B cell (primary cell): ENCODE measurements at regions not wholly inside any gene's neighbourhood (a gene's known extent, or its start where the extent isn't known, plus 50 kb on each side); places are given as distances from the start of the nearest gene placed in this dataset.

Experiments
- ATAC-seq: fragments of 200-7000 bp; cut with Tn5 transposase; one replicate; pipeline ENCODE4 v1.10.0; 2021; ENCODE audit warnings: low read depth, mild to moderate bottlenecking, moderate number of reproducible peaks, moderate library complexity
- CTCF ChIA-PET: fragments of 350-600 bp; sonication (Branson Sonifier 250); formaldehyde crosslinking; loops from one replicate; lab custom pipeline; 2021; ENCODE audit warnings: antibody characterized with exemption, inconsistent platforms; lab: Charles Lee
- POLR2A ChIA-PET: fragments of 350-600 bp; sonication (Branson Sonifier 250); formaldehyde crosslinking; loops from one replicate; lab custom pipeline; 2021; ENCODE audit warnings: antibody characterized with exemption; lab: Charles Lee
- DNase-seq: peaks from one replicate; pipeline ENCODE4 v3.0.0; 2013
- H2AFZ ChIP-seq: 2 replicates; pipeline ENCODE4 v1.6.1; 2012; ENCODE audit warnings: mild to moderate bottlenecking, low read depth, low read length; ENCODE audit not compliant: insufficient read depth, poor library complexity, severe bottlenecking
- H3K27ac ChIP-seq, 2 donors: 1 replicate in 1 of 2; 2 replicates in 1 of 2; pipeline ENCODE4 v1.5.1; 2012 to 2013; ENCODE audit warnings: low read length in 2 of 2, mild to moderate bottlenecking in 2 of 2, moderate library complexity in 1 of 2
- H3K27me3 ChIP-seq, 4 experiments: fragments of 200-600 bp in 1 of 4; sonication (generic) in 1 of 4; replicated peaks in 1 of 4; 1 replicate in 2 of 4; 2 replicates in 2 of 4; pipeline versions ENCODE4 v1.6.1 to v1.7.0; 2013 to 2016; ENCODE audit warnings: low read length in 3 of 4, mild to moderate bottlenecking in 2 of 4, mixed read lengths in 1 of 4, moderate library complexity in 1 of 4; ENCODE audit not compliant: insufficient read depth in 4 of 4, control insufficient read depth in 3 of 4; ENCODE audit errors: control extremely low read depth in 1 of 4
- H3K36me3 ChIP-seq, 2 experiments: replicated peaks in 1 of 2; 1 replicate in 1 of 2; 2 replicates in 1 of 2; pipeline versions ENCODE4 v1.6.1 to v1.7.1; 2013; ENCODE audit warnings: low read length in 1 of 2; ENCODE audit not compliant: insufficient read depth in 2 of 2, control insufficient read depth in 1 of 2; ENCODE audit errors: control extremely low read depth in 1 of 2, extremely low read depth in 1 of 2
- H3K4me1 ChIP-seq, 2 donors: fragments of 200-600 bp in 1 of 2; sonication (generic) in 1 of 2; 1 replicate in 1 of 2; 2 replicates in 1 of 2; pipeline versions ENCODE4 v1.5.1 to v1.6.1; 2013 to 2017; ENCODE audit warnings: low read length in 2 of 2; ENCODE audit not compliant: control insufficient read depth in 2 of 2, insufficient read depth in 2 of 2
- H3K4me2 ChIP-seq: replicated peaks from 2 replicates; pipeline ENCODE3; 2012; ENCODE audit warnings: mild to moderate bottlenecking, low read depth, low read length; ENCODE audit not compliant: poor library complexity, severe bottlenecking
- H3K4me3 ChIP-seq, 5 experiments: fragments of 200-600 bp in 1 of 5; sonication (generic) in 1 of 5; 1 replicate in 3 of 5; 2 replicates in 2 of 5; pipeline versions ENCODE4 v1.5.1 to v1.7.0; 2011 to 2016; ENCODE audit warnings: low read length in 4 of 5, mild to moderate bottlenecking in 4 of 5, low read depth in 2 of 5, control low read depth in 1 of 5, moderate library complexity in 1 of 5; ENCODE audit not compliant: insufficient read depth in 1 of 5; ENCODE audit errors: control extremely low read depth in 1 of 5, extremely low read depth in 1 of 5
- H3K79me2 ChIP-seq: fragments of 200-600 bp; sonication (generic); one replicate; pipeline ENCODE4 v1.6.0; 2016; ENCODE audit warnings: low read length; ENCODE audit not compliant: control insufficient read depth, insufficient read depth
- H3K9ac ChIP-seq: fragments of 200-600 bp; sonication (generic); 2 replicates; pipeline ENCODE4 v1.6.1; 2017; ENCODE audit warnings: mild to moderate bottlenecking, low read length, moderate library complexity
- H3K9me3 ChIP-seq, 3 donors: one replicate each; pipeline versions ENCODE4 v1.6.1 to v1.7.1; 2013; ENCODE audit warnings: low read length in 2 of 3; ENCODE audit not compliant: control insufficient read depth in 2 of 3, insufficient read depth in 1 of 3; ENCODE audit errors: control extremely low read depth in 1 of 3
- H4K20me1 ChIP-seq: 2 replicates; pipeline ENCODE4 v1.6.0; 2012; ENCODE audit warnings: mild to moderate bottlenecking, low read length; ENCODE audit not compliant: insufficient read depth, control insufficient read depth, poor library complexity, severe bottlenecking
- H3K27ac Mint-ChIP-seq: one replicate; pipeline ENCODE4 v1.8.0; 2021; ENCODE audit warnings: mixed read lengths
- H3K27me3 Mint-ChIP-seq: one replicate; pipeline ENCODE4 v1.8.0; 2021; ENCODE audit warnings: mixed read lengths
- H3K4me1 Mint-ChIP-seq: one replicate; pipeline ENCODE4 v1.8.0; 2021; ENCODE audit warnings: mixed read lengths
- H3K4me3 Mint-ChIP-seq: one replicate; pipeline ENCODE4 v1.8.0; 2021; ENCODE audit warnings: mixed read lengths
- H3K9me3 Mint-ChIP-seq: one replicate; pipeline ENCODE4 v1.8.0; 2022; ENCODE audit warnings: mixed read lengths; ENCODE audit not compliant: insufficient read depth
- CTCF ChIP-seq: fragments of 200-600 bp; IDR thresholded peaks from one replicate; pipeline ENCODE4 v1.8.0; 2022; ENCODE audit warnings: antibody characterized with exemption, mild to moderate bottlenecking
- EZH2 ChIP-seq: IDR thresholded peaks from 2 replicates; pipeline ENCODE4 v1.6.1; 2012; ENCODE audit warnings: borderline replicate concordance, low read depth, mild to moderate bottlenecking, moderate library complexity, low read length; ENCODE audit not compliant: insufficient read depth, poor library complexity, severe bottlenecking
- WGBS: methylation state at CpG from one replicate; pipeline ENCODE4 v1.1.5; 2013; ENCODE audit warnings: missing lambda C conversion rate; ENCODE audit not compliant: insufficient coverage; 5-methylcytosine and 5-hydroxymethylcytosine counted together
- intact Hi-C: fragments of 100-400 bp; cut with micrococcal nuclease; formaldehyde crosslinking; loops from one replicate; pipeline ENCODE4 v1.10.0; 2022

- H3K79me2 ChIP-seq = no peaks in the 10 kb centered on the region
- H3K4me2 ChIP-seq = peak overlapping the region; percentile 5
- H4K20me1 ChIP-seq = no peaks in the 10 kb centered on the region
- CTCF ChIA-PET = no interaction called here
- DNase-seq (no peak), ATAC-seq (no peak)
- Mint-ChIP-seq H3K27me3 (no peaks in the 10 kb centered on the region), H3K9me3 (no peaks in the 10 kb centered on the region), H3K4me1 (peaks cover 14% of the 10 kb centered on the region), H3K27ac (no peak overlapping the region), H3K4me3 (no peak overlapping the region)
- POLR2A ChIA-PET = no interaction called here
- H3K9me3 ChIP-seq = no peaks in the 10 kb centered on the region
- no CpG with 5 or more reads among the region's 4 CpGs for WGBS
- H3K27me3 ChIP-seq = no peaks in the 10 kb centered on the region
- TF ChIP-seq CTCF (no peak), EZH2 (no peak)
- no peak overlapping the region for H3K27ac ChIP-seq
- H3K36me3 ChIP-seq = no peaks in the 10 kb centered on the region
- intact Hi-C loops = no loop called here
- H3K4me3 ChIP-seq = no peak overlapping the region
- peaks cover 6 to 11% of the 10 kb centered on the region in 2 donors for H3K4me1 ChIP-seq
- H2AFZ ChIP-seq = peak overlapping the region; percentile 37
- H3K9ac ChIP-seq = no peak overlapping the region
Observed at GRCh38 chr5:33235824-33236223, 204.9 kb upstream of the TARS1 start.

GRCh38 chr5:33237471-33237870, 203.3 kb upstream of the TARS1 start:
- H3K9me3 ChIP-seq = no peaks in the 10 kb centered on the region
- H3K79me2 ChIP-seq = no peaks in the 10 kb centered on the region
- H3K36me3 ChIP-seq = no peaks in the 10 kb centered on the region
- H3K4me2 ChIP-seq = no peak overlapping the region
- Mint-ChIP-seq H3K4me1 (peaks cover 27% of the 10 kb centered on the region), H3K27ac (no peak overlapping the region), H3K27me3 (no peaks in the 10 kb centered on the region), H3K9me3 (no peaks in the 10 kb centered on the region), H3K4me3 (no peak overlapping the region)
- no peak overlapping the region for H3K9ac ChIP-seq
- no peak overlapping the region for H3K27ac ChIP-seq
- intact Hi-C loops = no loop called here
- H3K4me1 ChIP-seq = peaks cover 17 to 22% of the 10 kb centered on the region in 2 donors
- POLR2A ChIA-PET = no interaction called here
- no peaks in the 10 kb centered on the region for H3K27me3 ChIP-seq
- no peak for DNase-seq
- no peak overlapping the region for H2AFZ ChIP-seq
- TF ChIP-seq CTCF (no peak), EZH2 (no peak)
- no peak for ATAC-seq
- no peaks in the 10 kb centered on the region for H4K20me1 ChIP-seq
- CTCF ChIA-PET = no interaction called here
- no peak overlapping the region for H3K4me3 ChIP-seq
